ENCODE measurements at regions not wholly inside any gene's neighbourhood (a gene's known extent, or its start where the extent isn't known, plus 50 kb on each side); places are given as distances from the start of the nearest gene placed in this dataset.

GRCh38 chr18:28768791-28769768 lies 592.1 kb upstream of the CDH2 start:
- Histone ChIP-seq H3K36me3 (no peaks in the 10 kb centered on the region), H3K9ac (no peak overlapping the region), H3K27me3 (no peaks in the 10 kb centered on the region), H4K20me1 (no peaks in the 10 kb centered on the region), H3K4me2 (no peak overlapping the region), H3K27ac (no peak overlapping the region), H3K4me1 (no peaks in the 10 kb centered on the region), H3K4me3 (no peak overlapping the region), H3K9me3 (replicated peaks in 1 of 11) (no peaks in the 10 kb centered on the region)
- no peak for TF ChIP-seq Cebpa-rat (IDR thresholded peaks at IDR 0.05)

DNA sequence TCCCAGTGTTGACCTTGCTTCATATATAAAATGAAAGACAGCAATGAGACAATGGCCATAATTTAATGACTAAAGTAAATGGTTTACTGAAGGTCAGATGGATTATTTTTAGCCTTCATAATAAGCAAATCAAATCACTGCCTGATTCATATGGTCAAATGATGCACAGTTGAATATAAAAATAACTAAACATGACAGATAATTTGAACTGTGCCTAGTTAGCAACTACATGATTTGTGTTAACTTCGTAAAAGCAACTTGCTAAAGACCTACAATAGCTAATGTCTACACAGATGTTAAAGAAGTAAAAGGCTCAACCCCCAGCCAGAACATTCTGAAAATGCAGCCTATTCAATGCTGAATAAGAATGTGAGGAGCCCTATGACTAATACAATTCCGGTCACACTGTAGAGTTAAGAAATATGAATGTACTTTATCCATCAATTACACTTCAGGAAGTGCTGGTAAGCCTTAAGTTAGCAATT lies 590.8 kb upstream of the CDH2 start:
- H3K9ac ChIP-seq, result no peak overlapping the region
- TF ChIP-seq Cebpa-rat (IDR thresholded peaks at IDR 0.05), result no peak
- H3K36me3 ChIP-seq, result no peaks in the 10 kb centered on the region
- H4K20me1 ChIP-seq, result no peaks in the 10 kb centered on the region
- H3K4me1 ChIP-seq, result no peaks in the 10 kb centered on the region
- H3K27me3 ChIP-seq, result no peaks in the 10 kb centered on the region
- no peak overlapping the region for H3K4me2 ChIP-seq
- H3K9me3 ChIP-seq (replicated peaks in 1 of 11), result no peaks in the 10 kb centered on the region
- no peak overlapping the region for H3K27ac ChIP-seq
- H3K4me3 ChIP-seq, result no peak overlapping the region

GRCh38 chr18:28767201-28767600 lies 590.3 kb upstream of the CDH2 start:
- Histone ChIP-seq H3K27me3 (no peaks in the 10 kb centered on the region), H3K4me2 (no peak overlapping the region), H3K9me3 (replicated peaks in 1 of 11) (no peaks in the 10 kb centered on the region), H3K9ac (no peak overlapping the region), H3K4me3 (no peak overlapping the region), H4K20me1 (no peaks in the 10 kb centered on the region), H3K27ac (no peak overlapping the region), H3K36me3 (no peaks in the 10 kb centered on the region), H3K4me1 (no peaks in the 10 kb centered on the region)
- TF ChIP-seq Cebpa-rat (IDR thresholded peaks at IDR 0.05), result no peak

GRCh38 chr18:28766721-28767120 lies 589.8 kb upstream of the CDH2 start:
- no peak for TF ChIP-seq Cebpa-rat (IDR thresholded peaks at IDR 0.05)
- Histone ChIP-seq H3K4me3 (no peak overlapping the region), H3K36me3 (no peaks in the 10 kb centered on the region), H3K4me2 (no peak overlapping the region), H3K27ac (no peak overlapping the region), H3K27me3 (no peaks in the 10 kb centered on the region), H3K9ac (no peak overlapping the region), H4K20me1 (no peaks in the 10 kb centered on the region), H3K9me3 (replicated peaks in 1 of 11) (no peaks in the 10 kb centered on the region), H3K4me1 (no peaks in the 10 kb centered on the region)

- no peak overlapping the region for H3K4me2 ChIP-seq
- no peak overlapping the region for H3K27ac ChIP-seq
- H3K9me3 ChIP-seq (replicated peaks in 1 of 11), result no peaks in the 10 kb centered on the region
- H3K4me3 ChIP-seq, result no peak overlapping the region
- TF ChIP-seq Cebpa-rat (IDR thresholded peaks at IDR 0.05), result no peak
- H3K9ac ChIP-seq, result no peak overlapping the region
- no peaks in the 10 kb centered on the region for H3K27me3 ChIP-seq
- H3K36me3 ChIP-seq, result no peaks in the 10 kb centered on the region
- no peaks in the 10 kb centered on the region for H3K4me1 ChIP-seq
- H4K20me1 ChIP-seq, result no peaks in the 10 kb centered on the region
These were observed 589.1 kb upstream of the CDH2 start for GRCh38 chr18:28766027-28766426.

DNA sequence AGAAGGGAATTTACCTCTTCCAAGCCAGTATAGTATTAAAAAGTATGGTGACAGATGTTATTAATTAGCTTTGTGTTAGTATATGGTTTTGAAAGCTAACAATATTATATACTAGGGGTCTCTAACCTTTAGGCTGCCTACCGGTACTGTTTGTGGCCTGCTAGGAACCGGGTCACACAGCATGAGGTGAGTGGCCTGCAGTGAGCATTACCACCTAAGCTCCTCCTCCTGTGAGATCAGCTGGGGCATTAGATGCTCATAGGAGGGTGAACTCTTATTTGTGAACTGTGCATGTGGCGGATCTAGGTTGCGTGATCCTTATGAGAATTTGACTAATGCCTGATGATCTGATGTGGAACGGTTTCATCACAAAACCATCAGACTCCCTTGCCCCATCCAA lies 583.4 kb upstream of the CDH2 start:
- Histone ChIP-seq H3K9ac (no peak overlapping the region), H3K4me3 (no peak overlapping the region), H3K4me1 (no peaks in the 10 kb centered on the region), H3K9me3 (replicated peaks in 1 of 11) (no peaks in the 10 kb centered on the region), H3K4me2 (no peak overlapping the region), H3K27me3 (no peaks in the 10 kb centered on the region), H3K36me3 (no peaks in the 10 kb centered on the region), H3K27ac (no peak overlapping the region), H4K20me1 (no peaks in the 10 kb centered on the region)
- TF ChIP-seq Cebpa-rat (IDR thresholded peaks at IDR 0.05), result no peak

- Histone ChIP-seq H3K36me3 (no peaks in the 10 kb centered on the region), H3K9ac (no peak overlapping the region), H3K4me3 (no peak overlapping the region)
These were observed 580.6 kb upstream of the CDH2 start for GRCh38 chr18:28757466-28758008.

DNA sequence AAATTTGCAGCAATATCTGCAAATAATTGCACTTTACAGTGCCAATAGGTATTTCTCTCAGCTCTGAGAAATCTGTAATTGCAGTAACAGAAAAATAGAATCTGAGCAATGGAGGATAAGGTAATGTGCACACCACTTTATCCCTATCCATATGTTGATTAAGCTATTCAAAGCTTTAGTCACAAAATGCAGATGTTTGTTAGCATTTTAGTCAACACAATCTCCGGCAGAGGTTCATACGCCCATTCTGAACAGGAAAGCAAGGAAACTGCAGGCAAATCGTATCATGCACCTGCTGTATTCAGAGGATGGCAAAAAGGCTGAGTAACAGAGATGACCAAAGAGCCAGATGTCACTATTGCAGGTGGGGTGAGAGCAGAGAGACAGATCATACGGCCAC lies 566.2 kb upstream of the CDH2 start:
- no peaks in the 10 kb centered on the region for H4K20me1 ChIP-seq
- TF ChIP-seq Cebpa-rat (IDR thresholded peaks at IDR 0.05), result no peak
- no peaks in the 10 kb centered on the region for H3K27me3 ChIP-seq
- no peak overlapping the region for H3K4me2 ChIP-seq
- H3K4me1 ChIP-seq, result 0 out of 20 replicates have a peak, but pooled peaks cover 0 to 4% (median 0%) of the 10 kb centered on the region in 10 experiments
- no peaks in the 10 kb centered on the region for H3K36me3 ChIP-seq
- H3K27ac ChIP-seq, result no peak overlapping the region
- no peaks in the 10 kb centered on the region for H3K9me3 ChIP-seq (replicated peaks in 1 of 11)
- no peak overlapping the region for H3K4me3 ChIP-seq
- no peak overlapping the region for H3K9ac ChIP-seq

More at GRCh38 chr18:28757466-28758008, 580.6 kb upstream of the CDH2 start:
- no peak for TF ChIP-seq Cebpa-rat (IDR thresholded peaks at IDR 0.05)
- Histone ChIP-seq H3K27ac (no peak overlapping the region), H3K4me1 (no peaks in the 10 kb centered on the region), H3K27me3 (no peaks in the 10 kb centered on the region), H3K9me3 (replicated peaks in 1 of 11) (no peaks in the 10 kb centered on the region), H4K20me1 (no peaks in the 10 kb centered on the region), H3K4me2 (no peak overlapping the region)

DNA sequence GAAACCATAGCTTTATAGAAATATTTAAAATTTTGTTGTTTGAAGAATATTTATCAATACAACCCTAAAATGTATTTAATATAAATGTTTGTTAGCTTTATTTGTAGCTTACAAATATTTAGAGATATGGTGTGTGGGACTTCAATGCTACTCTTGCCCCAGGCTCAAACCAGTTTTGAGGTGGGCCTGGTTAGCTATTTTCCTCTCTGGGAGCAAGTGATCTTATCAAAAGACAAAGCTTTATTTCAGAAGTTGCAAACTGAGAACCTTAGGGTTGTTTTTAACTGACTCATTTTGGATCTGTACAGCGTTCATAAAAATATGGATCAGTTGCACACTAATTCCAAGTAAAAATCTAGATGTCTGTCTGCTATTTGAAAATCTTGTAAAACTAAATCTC lies 563.6 kb upstream of the CDH2 start:
- no peak for TF ChIP-seq Cebpa-rat (IDR thresholded peaks at IDR 0.05)
- Histone ChIP-seq H3K4me2 (no peak overlapping the region), H3K27me3 (no peaks in the 10 kb centered on the region), H4K20me1 (no peaks in the 10 kb centered on the region), H3K4me3 (no peak overlapping the region), H3K36me3 (no peaks in the 10 kb centered on the region), H3K4me1 (peaks cover 0 to 18% (median 0%) of the 10 kb centered on the region in 10 experiments; a peak in 5 of 20 replicates), H3K27ac (no peak overlapping the region), H3K9ac (no peak overlapping the region), H3K9me3 (replicated peaks in 1 of 11) (no peaks in the 10 kb centered on the region)

Data from BLaER1 treated with 17β-estradiol and CSF1 and Interleukin-3, amounts not matched to agents 10 nM and 100 nM (cell line).